Gastrocnemius medialis (tissue), 4 donors: ENCODE measurements at regions not wholly inside any gene's neighbourhood (a gene's known extent, or its start where the extent isn't known, plus 50 kb on each side); places are given as distances from the start of the nearest gene placed in this dataset.

ENCODE experiments used
- POLR2A ChIP-seq, 2 donors: fragments of 450-650 bp; IDR thresholded peaks; one replicate each; pipeline ENCODE4 v1.6.1; 2017; ENCODE audit warnings: antibody characterized with exemption in 2 of 2, mild to moderate bottlenecking in 2 of 2, moderate library complexity in 2 of 2
- TF ChIP-seq, protein P1 (sequence below), 5 experiments: fragments of 450-650 bp in 3 of 5; fragments of 200-600 bp in 2 of 5; sonication (generic) in 2 of 5; IDR thresholded peaks in 4 of 5; conservative IDR thresholded peaks in 1 of 5; 1 replicate in 4 of 5; 2 replicates in 1 of 5; pipeline ENCODE4 v1.5.1; 2016 to 2019; ENCODE audit warnings: antibody characterized with exemption in 5 of 5, mild to moderate bottlenecking in 3 of 5, moderate library complexity in 3 of 5

DNA sequence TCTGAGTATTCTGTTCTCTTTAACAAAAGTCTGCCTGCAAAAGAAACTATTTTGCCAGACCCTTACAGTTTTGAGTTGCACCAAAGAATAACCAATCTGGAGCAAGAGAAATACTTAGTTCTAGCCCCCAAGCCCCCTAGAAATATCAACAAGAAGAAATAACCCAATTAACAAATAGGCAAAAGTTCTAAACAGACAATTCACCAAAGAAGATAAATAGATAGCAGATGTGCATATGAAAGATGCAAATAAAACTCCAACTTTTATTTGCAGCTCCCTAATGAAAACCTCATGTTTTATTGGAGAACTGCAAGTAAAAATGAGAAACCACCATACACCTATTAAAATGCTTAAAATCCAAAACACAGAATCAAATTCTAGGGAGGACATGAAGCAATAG lies 1308.0 kb downstream of the CDH11 start:
- no peak for TF ChIP-seq POLR2A (IDR thresholded peaks at IDR 0.05)
- TF ChIP-seq, protein P1, sequence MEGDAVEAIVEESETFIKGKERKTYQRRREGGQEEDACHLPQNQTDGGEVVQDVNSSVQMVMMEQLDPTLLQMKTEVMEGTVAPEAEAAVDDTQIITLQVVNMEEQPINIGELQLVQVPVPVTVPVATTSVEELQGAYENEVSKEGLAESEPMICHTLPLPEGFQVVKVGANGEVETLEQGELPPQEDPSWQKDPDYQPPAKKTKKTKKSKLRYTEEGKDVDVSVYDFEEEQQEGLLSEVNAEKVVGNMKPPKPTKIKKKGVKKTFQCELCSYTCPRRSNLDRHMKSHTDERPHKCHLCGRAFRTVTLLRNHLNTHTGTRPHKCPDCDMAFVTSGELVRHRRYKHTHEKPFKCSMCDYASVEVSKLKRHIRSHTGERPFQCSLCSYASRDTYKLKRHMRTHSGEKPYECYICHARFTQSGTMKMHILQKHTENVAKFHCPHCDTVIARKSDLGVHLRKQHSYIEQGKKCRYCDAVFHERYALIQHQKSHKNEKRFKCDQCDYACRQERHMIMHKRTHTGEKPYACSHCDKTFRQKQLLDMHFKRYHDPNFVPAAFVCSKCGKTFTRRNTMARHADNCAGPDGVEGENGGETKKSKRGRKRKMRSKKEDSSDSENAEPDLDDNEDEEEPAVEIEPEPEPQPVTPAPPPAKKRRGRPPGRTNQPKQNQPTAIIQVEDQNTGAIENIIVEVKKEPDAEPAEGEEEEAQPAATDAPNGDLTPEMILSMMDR (IDR thresholded peaks at IDR 0.05 in 4 of 5, conservative IDR thresholded peaks at IDR 0.05 in 1 of 5): no peak
